Right cardiac atrium (tissue), 5 donors: ENCODE measurements at regions not wholly inside any gene's neighbourhood (a gene's known extent, or its start where the extent isn't known, plus 50 kb on each side); places are given as distances from the start of the nearest gene placed in this dataset.
"Not testable (repeated sequence)": the region's sequence is repeated elsewhere in the genome, so short reads cannot be mapped to it uniquely, and the experiment has no call there.

Experiments
- ATAC-seq, 2 donors: fragments of 200-7000 bp; cut with Tn5 transposase; one replicate each; pipeline versions ENCODE4 v1.8.0 to v1.9.1; 2020; ENCODE audit warnings: moderate library complexity in 2 of 2, mild to moderate bottlenecking in 1 of 2
- DNase-seq, 3 donors: peaks; one replicate each; pipeline ENCODE4 v3.0.0-alpha.2; 2020
- H3K27ac ChIP-seq: one replicate; pipeline ENCODE4 v1.5.1; 2013; ENCODE audit warnings: mild to moderate bottlenecking, low read length, control low read depth, moderate library complexity
- H3K27me3 ChIP-seq: one replicate; pipeline ENCODE4 v1.6.1; 2013; ENCODE audit not compliant: control insufficient read depth, insufficient read depth
- H3K4me1 ChIP-seq: one replicate; pipeline ENCODE4 v1.6.1; 2013; ENCODE audit warnings: low read length; ENCODE audit not compliant: control insufficient read depth, insufficient read depth
- H3K4me3 ChIP-seq: one replicate; pipeline ENCODE4 v1.5.1; 2013; ENCODE audit warnings: low read length, control low read depth
- H3K9me3 ChIP-seq: one replicate; pipeline ENCODE4 v1.6.1; 2013; ENCODE audit warnings: low read length; ENCODE audit not compliant: control insufficient read depth
- WGBS: extraction: QIAGEN DNeasy Blood & Tissue Kit; methylation state at CpG from one replicate; pipeline ENCODE4 v1.1.7; 2013; 5-methylcytosine and 5-hydroxymethylcytosine counted together
- intact Hi-C, 4 donors: fragments of 100-400 bp; cut with DNase I; formaldehyde crosslinking; loops; one replicate each; pipeline versions ENCODE4 v1.11.0 to v1.14.0; 2022 to 2023
- donor health status: healthy with polysubstance abuse.
- donor health status: DM: no; HTN: yes; CAD: no.
- donor health status: DM: no; HTN: no; CAD: no.
- donor health status: DM: no; HTN: yes; CAD: no; lungs with severe emphysema.
- donor health status: DM: yes; HTN: yes; CAD: no.

DNA sequence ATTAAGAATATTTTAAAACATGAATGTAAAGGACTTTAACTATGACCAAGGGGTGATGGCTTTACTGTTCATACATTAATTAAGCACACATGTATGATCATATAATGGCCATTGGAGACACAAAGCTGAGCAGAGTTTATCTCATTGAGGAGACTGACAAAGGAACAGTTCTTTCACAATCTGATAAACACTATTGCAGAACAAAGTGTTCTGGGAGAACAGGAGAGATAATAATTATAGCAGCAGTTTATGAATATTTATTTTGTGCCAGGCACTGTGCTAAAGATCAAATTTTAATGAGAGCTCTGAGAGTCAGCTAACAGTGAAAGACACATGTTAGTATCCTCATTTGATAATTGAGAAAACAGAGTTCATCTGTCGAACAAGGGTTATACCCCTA lies 242.4 kb upstream of the NR3C2 start:
- no peaks in the 10 kb centered on the region for H3K4me1 ChIP-seq
- H3K9me3 ChIP-seq: no peaks in the 10 kb centered on the region
- H3K4me3 ChIP-seq: no peak overlapping the region
- DNase-seq (no peak), ATAC-seq (no peak)
- H3K27ac ChIP-seq: no peak overlapping the region
- intact Hi-C loops: no loop called here
- H3K27me3 ChIP-seq: no peaks in the 10 kb centered on the region
- WGBS: 89% methylated on average over 1 of the region's 1 CpG

- H3K9me3 ChIP-seq: no peaks in the 10 kb centered on the region
- no peaks in the 10 kb centered on the region for H3K4me1 ChIP-seq
- H3K27me3 ChIP-seq: no peaks in the 10 kb centered on the region
- ATAC-seq (no peak), DNase-seq (no peak)
- no peak overlapping the region for H3K27ac ChIP-seq
- H3K4me3 ChIP-seq: no peak overlapping the region
- intact Hi-C loops: no loop called here
- 40% methylated on average over 2 of the region's 2 CpGs for WGBS
Observed at GRCh38 chr4:148680884-148681283, 238.7 kb upstream of the NR3C2 start.

- ATAC-seq (no peak), DNase-seq (no peak)
- Histone ChIP-seq H3K27me3 (no peaks in the 10 kb centered on the region), H3K4me1 (no peaks in the 10 kb centered on the region), H3K9me3 (no peaks in the 10 kb centered on the region), H3K27ac (no peak overlapping the region), H3K4me3 (no peak overlapping the region)
- intact Hi-C loops: no loop called here
Observed at GRCh38 chr4:148676344-148676743, 234.1 kb upstream of the NR3C2 start.

DNA sequence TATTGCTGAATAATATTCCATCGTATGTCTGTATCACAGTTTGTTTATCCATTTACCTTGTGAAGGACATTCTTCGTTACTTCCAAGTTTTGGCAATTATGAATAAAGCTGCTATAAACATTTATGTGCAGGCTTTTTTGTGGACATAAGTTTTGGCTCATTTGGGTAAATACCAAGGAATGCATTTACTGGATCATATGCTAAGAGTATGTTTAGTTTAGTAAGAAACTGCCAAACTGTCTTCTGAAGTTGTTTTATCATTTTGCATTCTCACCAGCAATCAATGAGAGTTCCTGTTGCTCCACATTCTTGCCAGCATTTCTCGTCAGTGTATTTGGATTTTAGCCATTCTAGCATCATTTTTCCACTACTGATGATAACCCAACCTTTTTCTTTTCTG lies 232.7 kb upstream of the NR3C2 start:
- no peak for DNase-seq
- Histone ChIP-seq H3K4me1 (no peaks in the 10 kb centered on the region), H3K9me3 (no peaks in the 10 kb centered on the region), H3K27me3 (no peaks in the 10 kb centered on the region), H3K27ac (no peak overlapping the region), H3K4me3 (no peak overlapping the region)
- ATAC-seq: no peak
- WGBS: 73% methylated on average over 3 of the region's 3 CpGs
- intact Hi-C loops: no loop called here

GRCh38 chr4:148664636-148665035 lies 222.4 kb upstream of the NR3C2 start:
- no peaks in the 10 kb centered on the region for H3K4me1 ChIP-seq
- 95% methylated on average over 5 of the region's 5 CpGs for WGBS
- intact Hi-C loops: no loop called here
- no peak overlapping the region for H3K4me3 ChIP-seq
- no peaks in the 10 kb centered on the region for H3K27me3 ChIP-seq
- ATAC-seq (no peak), DNase-seq (no peak)
- H3K9me3 ChIP-seq: no peaks in the 10 kb centered on the region
- H3K27ac ChIP-seq: no peak overlapping the region

- no peak for ATAC-seq
- 94% methylated on average over 2 of the region's 2 CpGs for WGBS
- no peaks in the 10 kb centered on the region for H3K9me3 ChIP-seq
- intact Hi-C loops: no loop called here
- H3K4me3 ChIP-seq: no peak overlapping the region
- no peaks in the 10 kb centered on the region for H3K27me3 ChIP-seq
- no peak overlapping the region for H3K27ac ChIP-seq
- H3K4me1 ChIP-seq: no peaks in the 10 kb centered on the region
- DNase-seq: no peak
Observed at GRCh38 chr4:148654131-148654530, 211.9 kb upstream of the NR3C2 start.

DNA sequence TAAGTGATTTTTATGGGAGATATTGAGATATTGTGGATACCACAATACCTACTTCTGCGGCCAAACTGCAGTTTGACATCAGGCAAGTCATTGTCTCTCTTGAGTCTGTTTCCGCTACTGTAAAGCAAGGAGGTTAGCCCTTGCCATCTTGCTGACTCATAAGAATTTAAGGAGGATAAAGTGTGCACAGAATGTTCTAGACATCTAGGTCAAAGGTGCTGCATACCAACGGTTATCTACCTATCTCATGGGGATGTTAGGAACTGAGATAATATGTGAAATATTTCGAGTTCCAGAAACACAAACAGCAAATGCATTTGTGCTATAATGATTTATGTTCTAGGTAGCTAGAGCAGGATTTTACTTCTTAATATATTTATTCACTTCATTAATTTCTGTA lies 211.5 kb upstream of the NR3C2 start:
- intact Hi-C loops: no loop called here
- Histone ChIP-seq H3K9me3 (no peaks in the 10 kb centered on the region), H3K4me1 (no peaks in the 10 kb centered on the region), H3K27me3 (no peaks in the 10 kb centered on the region), H3K4me3 (no peak overlapping the region), H3K27ac (no peak overlapping the region)
- 74% methylated on average over 4 of the region's 4 CpGs for WGBS
- DNase-seq (no peak), ATAC-seq (no peak)

GRCh38 chr4:148651991-148652390 lies 209.8 kb upstream of the NR3C2 start:
- H3K9me3 ChIP-seq: no peaks in the 10 kb centered on the region
- H3K4me3 ChIP-seq: no peak overlapping the region
- ATAC-seq: no peak
- H3K27ac ChIP-seq: no peak overlapping the region
- H3K27me3 ChIP-seq: no peaks in the 10 kb centered on the region
- no peak for DNase-seq
- intact Hi-C loops: no loop called here
- no peaks in the 10 kb centered on the region for H3K4me1 ChIP-seq
- WGBS: 88% methylated on average over 2 of the region's 2 CpGs

DNA sequence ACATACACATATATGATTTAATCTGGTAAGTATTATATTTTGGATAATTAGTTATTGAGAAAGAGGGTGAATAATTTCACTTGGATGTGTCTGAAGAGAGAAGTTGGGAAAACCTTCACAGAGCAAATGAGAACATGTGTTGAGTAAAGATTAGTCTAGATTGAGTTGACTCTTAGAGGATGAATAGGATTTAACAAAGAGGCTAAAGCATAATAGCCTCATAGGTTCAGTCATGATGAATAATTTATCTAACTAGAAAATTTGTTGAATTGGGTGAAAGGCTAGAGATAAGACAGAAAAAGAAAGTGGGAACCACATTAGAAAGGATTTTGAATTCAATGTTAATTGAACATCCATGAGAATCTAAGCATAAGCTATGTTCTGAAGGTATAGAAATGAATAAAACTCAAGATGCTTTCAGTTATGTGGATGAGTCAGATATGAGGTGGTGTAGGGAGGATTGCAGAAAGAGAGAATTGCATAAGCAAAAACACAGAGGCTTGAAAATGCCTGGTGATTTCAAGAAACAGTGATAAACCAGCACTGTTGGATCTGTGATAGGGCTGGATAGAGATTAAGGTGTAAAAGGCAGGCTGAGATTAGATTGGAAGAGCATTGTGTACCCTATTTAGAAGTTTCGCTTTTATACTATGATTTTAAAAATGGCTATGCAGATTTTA lies 207.6 kb upstream of the NR3C2 start:
- intact Hi-C loops: no loop called here
- H3K27me3 ChIP-seq: no peaks in the 10 kb centered on the region
- DNase-seq (no peak), ATAC-seq (no peak)
- no peaks in the 10 kb centered on the region for H3K9me3 ChIP-seq
- H3K4me3 ChIP-seq: no peak overlapping the region
- no peak overlapping the region for H3K27ac ChIP-seq
- H3K4me1 ChIP-seq: no peaks in the 10 kb centered on the region
- WGBS: 91% methylated on average over 1 of the region's 1 CpG

DNA sequence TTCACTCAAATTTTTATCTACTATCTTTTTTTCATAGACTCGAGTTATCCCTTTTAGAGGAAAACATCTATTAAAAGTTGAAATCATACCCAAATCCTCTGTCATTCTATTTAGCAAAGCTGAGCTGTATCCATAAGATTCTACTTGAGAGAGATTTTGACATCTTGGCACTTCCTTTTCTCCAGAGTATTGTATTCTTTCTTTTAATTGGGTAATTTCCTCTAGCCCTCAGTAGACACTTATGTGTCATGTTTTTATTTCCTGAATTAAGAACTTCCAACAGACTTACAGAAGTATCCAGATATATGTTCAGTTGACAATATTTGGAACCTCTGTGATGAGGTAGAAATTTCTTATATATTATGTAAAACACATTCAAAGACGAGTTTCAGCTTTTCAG lies 201.6 kb upstream of the NR3C2 start:
- Histone ChIP-seq H3K4me1 (no peaks in the 10 kb centered on the region), H3K4me3 (no peak overlapping the region), H3K9me3 (no peaks in the 10 kb centered on the region), H3K27ac (no peak overlapping the region), H3K27me3 (no peaks in the 10 kb centered on the region)
- no peak for ATAC-seq
- intact Hi-C loops: no loop called here
- DNase-seq: no peak
- 59% methylated on average over 2 of the region's 2 CpGs for WGBS

- WGBS: 80% methylated on average over 2 of the region's 2 CpGs
- intact Hi-C loops: no loop called here
- no peak for DNase-seq
- no peak for ATAC-seq
- H3K4me3 ChIP-seq: no peak overlapping the region
- no peak overlapping the region for H3K27ac ChIP-seq
- H3K27me3 ChIP-seq: no peaks in the 10 kb centered on the region
- H3K9me3 ChIP-seq: no peaks in the 10 kb centered on the region
- H3K4me1 ChIP-seq: no peaks in the 10 kb centered on the region
Observed at GRCh38 chr4:148642907-148643306, 200.7 kb upstream of the NR3C2 start.

GRCh38 chr4:148638079-148638478 lies 195.9 kb upstream of the NR3C2 start:
- H3K27ac ChIP-seq, ATAC-seq, H3K4me1 ChIP-seq, H3K27me3 ChIP-seq, H3K9me3 ChIP-seq, DNase-seq, intact Hi-C loops, H3K4me3 ChIP-seq: not testable (repeated sequence)
- WGBS: 68% methylated on average over 2 of the region's 2 CpGs
